Calu3 (cell line): ENCODE measurements at regions not wholly inside any gene's neighbourhood (a gene's known extent, or its start where the extent isn't known, plus 50 kb on each side); places are given as distances from the start of the nearest gene placed in this dataset.
"Not testable (repeated sequence)": the region's sequence is repeated elsewhere in the genome, so short reads cannot be mapped to it uniquely, and the experiment has no call there.

Experiments used
- BruUV-seq: library from RNA; stranded (reverse); fragments of 400-500 nt; replicated peaks from 2 replicates; lab custom pipeline; 2021; lab: Mats Ljungman, UMichigan
- CTCF ChIA-PET: fragments of 300-600 bp; sonication (Branson Sonifier 250); formaldehyde crosslinking; loops from one replicate; lab custom pipeline; 2022; ENCODE audit warnings: antibody characterized with exemption; lab: Charles Lee
- DNase-seq: peaks from one replicate; pipeline ENCODE4 v3.0.0; 2022
- H3K27ac Mint-ChIP-seq: one replicate; pipeline ENCODE4 v1.8.0; 2022; ENCODE audit warnings: mixed read lengths; ENCODE audit not compliant: unreplicated experiment
- H3K27me3 Mint-ChIP-seq: one replicate; pipeline ENCODE4 v1.8.0; 2022; ENCODE audit warnings: mixed read lengths; ENCODE audit not compliant: unreplicated experiment
- H3K36me3 Mint-ChIP-seq: one replicate; pipeline ENCODE4 v1.8.0; 2022; ENCODE audit warnings: mild to moderate bottlenecking, moderate library complexity, mixed read lengths; ENCODE audit not compliant: insufficient read depth, unreplicated experiment
- H3K4me1 Mint-ChIP-seq: one replicate; pipeline ENCODE4 v1.8.0; 2022; ENCODE audit warnings: mild to moderate bottlenecking, low read depth, mixed read lengths; ENCODE audit not compliant: unreplicated experiment
- H3K4me3 Mint-ChIP-seq: one replicate; pipeline ENCODE4 v1.8.0; 2022; ENCODE audit warnings: mild to moderate bottlenecking, low read depth, moderate library complexity, mixed read lengths; ENCODE audit not compliant: unreplicated experiment
- H3K9me3 Mint-ChIP-seq: one replicate; pipeline ENCODE4 v1.8.0; 2022; ENCODE audit warnings: low read depth, mixed read lengths; ENCODE audit not compliant: unreplicated experiment
- intact Hi-C: fragments of 100-400 bp; cut with micrococcal nuclease; formaldehyde crosslinking; loops from one replicate; pipeline ENCODE4 v1.10.0; 2022; ENCODE audit not compliant: unreplicated experiment
- TF ChIP-seq, protein P1 (sequence below): fragments of 200-600 bp; IDR thresholded peaks from one replicate; pipeline ENCODE4 v1.8.0; 2022; ENCODE audit warnings: antibody characterized with exemption; ENCODE audit not compliant: unreplicated experiment

GRCh38 chr1:199929556-199929955 is 98.0 kb upstream of the NR5A2 start:
- CTCF ChIA-PET, result no interaction called here

DNA sequence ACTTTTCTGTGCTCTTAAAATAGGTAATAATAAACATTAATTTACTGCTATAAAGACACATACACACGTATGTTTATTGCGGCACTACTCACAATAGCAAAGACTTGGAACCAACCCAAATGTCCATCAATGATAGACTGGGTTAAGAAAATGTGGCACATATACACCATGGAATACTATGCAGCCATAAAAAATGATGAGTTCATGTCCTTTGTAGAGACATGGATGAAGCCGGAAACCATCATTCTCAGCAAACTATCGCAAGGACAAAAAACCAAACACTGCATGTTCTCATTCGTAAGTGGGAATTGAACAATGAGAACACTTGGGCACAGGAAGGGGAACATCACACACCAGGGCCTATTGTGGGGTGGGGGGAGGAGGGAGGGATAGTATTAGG is 97.4 kb upstream of the NR5A2 start:
- H3K9me3 Mint-ChIP-seq, H3K36me3 Mint-ChIP-seq, H3K4me3 Mint-ChIP-seq, CTCF ChIA-PET, H3K4me1 Mint-ChIP-seq, BruUV-seq, intact Hi-C loops, DNase-seq, H3K27ac Mint-ChIP-seq, H3K27me3 Mint-ChIP-seq: not testable (repeated sequence)

More at GRCh38 chr1:199929556-199929955, 98.0 kb upstream of the NR5A2 start:
- H3K27ac Mint-ChIP-seq, result no peak overlapping the region
- TF ChIP-seq, protein P1, sequence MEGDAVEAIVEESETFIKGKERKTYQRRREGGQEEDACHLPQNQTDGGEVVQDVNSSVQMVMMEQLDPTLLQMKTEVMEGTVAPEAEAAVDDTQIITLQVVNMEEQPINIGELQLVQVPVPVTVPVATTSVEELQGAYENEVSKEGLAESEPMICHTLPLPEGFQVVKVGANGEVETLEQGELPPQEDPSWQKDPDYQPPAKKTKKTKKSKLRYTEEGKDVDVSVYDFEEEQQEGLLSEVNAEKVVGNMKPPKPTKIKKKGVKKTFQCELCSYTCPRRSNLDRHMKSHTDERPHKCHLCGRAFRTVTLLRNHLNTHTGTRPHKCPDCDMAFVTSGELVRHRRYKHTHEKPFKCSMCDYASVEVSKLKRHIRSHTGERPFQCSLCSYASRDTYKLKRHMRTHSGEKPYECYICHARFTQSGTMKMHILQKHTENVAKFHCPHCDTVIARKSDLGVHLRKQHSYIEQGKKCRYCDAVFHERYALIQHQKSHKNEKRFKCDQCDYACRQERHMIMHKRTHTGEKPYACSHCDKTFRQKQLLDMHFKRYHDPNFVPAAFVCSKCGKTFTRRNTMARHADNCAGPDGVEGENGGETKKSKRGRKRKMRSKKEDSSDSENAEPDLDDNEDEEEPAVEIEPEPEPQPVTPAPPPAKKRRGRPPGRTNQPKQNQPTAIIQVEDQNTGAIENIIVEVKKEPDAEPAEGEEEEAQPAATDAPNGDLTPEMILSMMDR, result no peak
- H3K27me3 Mint-ChIP-seq, result no peaks in the 10 kb centered on the region
- no peak overlapping the region for H3K4me3 Mint-ChIP-seq
- no peak for DNase-seq
- intact Hi-C loops, result no loop called here
- peaks cover 8% of the 10 kb centered on the region for H3K36me3 Mint-ChIP-seq
- BruUV-seq, result no TSS peak
- H3K4me1 Mint-ChIP-seq, result no peaks in the 10 kb centered on the region
- H3K9me3 Mint-ChIP-seq, result no peaks in the 10 kb centered on the region

- peaks cover 8% of the 10 kb centered on the region for H3K36me3 Mint-ChIP-seq
- H3K27me3 Mint-ChIP-seq, result no peaks in the 10 kb centered on the region
- peak; percentile 26 for DNase-seq
- CTCF ChIA-PET, result interaction anchor here (0.7 kb wide), 1 partner anchor 59 kb away, joined by 3 read pairs; no protein-coding TSS in a partner anchor
- H3K4me3 Mint-ChIP-seq, result peak overlapping the region; percentile 62
- no TSS peak for BruUV-seq
- H3K27ac Mint-ChIP-seq, result peak overlapping the region; percentile 28
- no peaks in the 10 kb centered on the region for H3K9me3 Mint-ChIP-seq
- intact Hi-C loops, result no loop called here
- H3K4me1 Mint-ChIP-seq, result no peaks in the 10 kb centered on the region
- TF ChIP-seq, protein P1, result no peak
These were observed 95.7 kb upstream of the NR5A2 start for GRCh38 chr1:199931666-199932377.

DNA sequence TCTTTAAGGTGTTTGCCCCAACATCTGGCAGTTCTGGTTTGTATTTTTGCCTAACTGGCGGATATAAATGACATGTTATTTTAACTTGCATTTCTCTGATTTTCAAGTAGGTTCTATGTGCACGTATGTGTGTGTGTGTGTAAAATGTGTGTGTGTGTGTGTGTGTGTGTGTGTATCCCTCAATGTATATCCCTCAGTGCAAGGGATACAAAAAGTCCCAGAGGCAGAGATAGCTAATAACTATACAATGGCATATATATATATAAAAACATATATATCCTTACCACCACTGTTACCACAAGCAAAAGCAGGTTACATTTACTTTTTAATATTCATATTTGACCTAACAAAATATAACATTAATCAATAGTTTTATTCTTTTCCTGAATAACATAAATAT is 95.0 kb upstream of the NR5A2 start:
- CTCF ChIA-PET, result no interaction called here
- peak overlapping the region; percentile 62 for H3K4me3 Mint-ChIP-seq
- peaks cover 8% of the 10 kb centered on the region for H3K36me3 Mint-ChIP-seq
- peak overlapping the region; percentile 28 for H3K27ac Mint-ChIP-seq
- no peak for DNase-seq
- no peaks in the 10 kb centered on the region for H3K9me3 Mint-ChIP-seq
- no peaks in the 10 kb centered on the region for H3K4me1 Mint-ChIP-seq
- H3K27me3 Mint-ChIP-seq, result no peaks in the 10 kb centered on the region
- TF ChIP-seq, protein P1, result no peak
- no TSS peak for BruUV-seq
- intact Hi-C loops, result no loop called here

GRCh38 chr1:199936441-199936840 is 91.1 kb upstream of the NR5A2 start:
- Mint-ChIP-seq H3K36me3 (peaks cover 8% of the 10 kb centered on the region), H3K9me3 (no peaks in the 10 kb centered on the region), H3K4me1 (peaks cover 8% of the 10 kb centered on the region), H3K4me3 (no peak overlapping the region), H3K27ac (no peak overlapping the region), H3K27me3 (no peaks in the 10 kb centered on the region)
- no peak for DNase-seq
- CTCF ChIA-PET, result no interaction called here
- TF ChIP-seq, protein P1, result no peak
- no TSS peak for BruUV-seq
- intact Hi-C loops, result no loop called here
